Peyer's patch (tissue), 4 donors: ENCODE measurements at regions not wholly inside any gene's neighbourhood (a gene's known extent, or its start where the extent isn't known, plus 50 kb on each side); places are given as distances from the start of the nearest gene placed in this dataset.

Experiments used
- DNase-seq, 3 donors: peaks; one replicate each; pipeline ENCODE4 v3.0.0-alpha.2; 2017 to 2019
- H3K27ac ChIP-seq, 4 donors: fragments of 200-600 bp; sonication (generic); one replicate each; pipeline ENCODE4 v1.5.1; 2016 to 2019
- H3K27me3 ChIP-seq, 2 donors: fragments of 200-600 bp; sonication (generic); one replicate each; pipeline ENCODE4 v1.5.1; 2019
- H3K36me3 ChIP-seq, 3 donors: fragments of 200-600 bp; sonication (generic); one replicate each; pipeline ENCODE4 v1.5.1; 2016 to 2019
- H3K4me1 ChIP-seq, 4 donors: fragments of 200-600 bp; sonication (generic); one replicate each; pipeline ENCODE4 v1.5.1; 2016 to 2019
- H3K4me3 ChIP-seq, 4 donors: fragments of 200-600 bp; sonication (generic); 1 replicate in 3 of 4; 2 replicates in 1 of 4; pipeline ENCODE4 v1.5.1; 2016 to 2019; ENCODE audit warnings: mild to moderate bottlenecking in 1 of 4
- H3K9me3 ChIP-seq, 4 donors: fragments of 200-600 bp; sonication (generic); one replicate each; pipeline ENCODE4 v1.5.1; 2016 to 2019; ENCODE audit warnings: mild to moderate bottlenecking in 1 of 4
- POLR2A ChIP-seq, 2 donors: fragments of 450-650 bp; IDR thresholded peaks; one replicate each; pipeline ENCODE4 v1.5.1; 2017; ENCODE audit warnings: antibody characterized with exemption in 2 of 2, mild to moderate bottlenecking in 2 of 2, moderate library complexity in 2 of 2
- TF ChIP-seq, protein P1 (sequence below), 6 experiments: fragments of 450-650 bp in 4 of 6; fragments of 200-600 bp in 2 of 6; sonication (generic) in 1 of 6; IDR thresholded peaks; one replicate each; pipeline ENCODE4 v1.5.1; 2017 to 2019; ENCODE audit warnings: antibody characterized with exemption in 6 of 6, mild to moderate bottlenecking in 3 of 6, moderate library complexity in 1 of 6

DNA sequence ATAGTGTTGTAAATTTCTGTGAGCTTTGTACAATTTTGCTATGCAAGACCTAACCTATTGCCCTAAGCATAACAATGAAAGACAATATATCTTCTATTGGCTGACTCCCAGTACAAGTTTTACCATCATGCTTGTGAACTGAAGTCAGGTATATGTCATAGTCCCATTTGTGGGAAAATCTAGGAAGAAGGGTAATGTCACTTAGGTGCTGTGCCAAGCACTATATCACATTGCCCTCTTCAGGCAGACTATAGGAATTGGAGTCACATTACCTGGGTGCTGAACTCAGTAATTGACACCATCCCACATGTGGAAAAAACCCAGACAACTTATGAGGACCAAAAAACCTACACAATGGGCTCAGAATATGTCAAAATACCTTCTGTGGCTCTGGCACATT is 907.4 kb upstream of the AMELY start:
- H3K4me3 ChIP-seq: no peak overlapping the region
- H3K36me3 ChIP-seq: no peaks in the 10 kb centered on the region
- H3K27ac ChIP-seq: no peak overlapping the region
- no peak for DNase-seq
- no peaks in the 10 kb centered on the region for H3K27me3 ChIP-seq
- no peaks in the 10 kb centered on the region for H3K9me3 ChIP-seq
- no peak for TF ChIP-seq POLR2A (IDR thresholded peaks at IDR 0.05)
- TF ChIP-seq, protein P1, sequence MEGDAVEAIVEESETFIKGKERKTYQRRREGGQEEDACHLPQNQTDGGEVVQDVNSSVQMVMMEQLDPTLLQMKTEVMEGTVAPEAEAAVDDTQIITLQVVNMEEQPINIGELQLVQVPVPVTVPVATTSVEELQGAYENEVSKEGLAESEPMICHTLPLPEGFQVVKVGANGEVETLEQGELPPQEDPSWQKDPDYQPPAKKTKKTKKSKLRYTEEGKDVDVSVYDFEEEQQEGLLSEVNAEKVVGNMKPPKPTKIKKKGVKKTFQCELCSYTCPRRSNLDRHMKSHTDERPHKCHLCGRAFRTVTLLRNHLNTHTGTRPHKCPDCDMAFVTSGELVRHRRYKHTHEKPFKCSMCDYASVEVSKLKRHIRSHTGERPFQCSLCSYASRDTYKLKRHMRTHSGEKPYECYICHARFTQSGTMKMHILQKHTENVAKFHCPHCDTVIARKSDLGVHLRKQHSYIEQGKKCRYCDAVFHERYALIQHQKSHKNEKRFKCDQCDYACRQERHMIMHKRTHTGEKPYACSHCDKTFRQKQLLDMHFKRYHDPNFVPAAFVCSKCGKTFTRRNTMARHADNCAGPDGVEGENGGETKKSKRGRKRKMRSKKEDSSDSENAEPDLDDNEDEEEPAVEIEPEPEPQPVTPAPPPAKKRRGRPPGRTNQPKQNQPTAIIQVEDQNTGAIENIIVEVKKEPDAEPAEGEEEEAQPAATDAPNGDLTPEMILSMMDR (IDR thresholded peaks at IDR 0.05): peak in 3 of 6 experiments; percentile 21 to 52 (median 49)
- H3K4me1 ChIP-seq: no peaks in the 10 kb centered on the region

DNA sequence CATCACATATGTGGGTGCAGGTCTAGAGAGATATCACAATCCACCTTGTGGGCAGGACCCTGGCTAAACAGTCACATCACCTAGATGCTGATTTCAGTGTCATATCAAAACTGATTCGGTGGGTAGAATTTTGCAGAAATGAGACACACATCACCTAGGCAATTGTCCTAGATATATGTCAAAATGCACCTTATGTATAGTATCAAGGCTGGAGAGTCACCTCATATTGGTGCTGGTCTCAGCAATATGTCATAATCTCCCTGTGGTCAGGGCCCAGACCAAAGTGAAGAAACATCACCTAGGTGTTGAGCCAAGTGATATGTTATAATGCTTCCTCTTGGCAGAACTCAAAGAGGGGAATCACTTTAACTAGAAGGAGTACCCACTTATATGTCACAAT is 905.0 kb upstream of the AMELY start:
- no peaks in the 10 kb centered on the region for H3K36me3 ChIP-seq
- DNase-seq: no peak
- no peaks in the 10 kb centered on the region for H3K27me3 ChIP-seq
- TF ChIP-seq, protein P1 (IDR thresholded peaks at IDR 0.05): no peak
- TF ChIP-seq POLR2A (IDR thresholded peaks at IDR 0.05): no peak
- no peak overlapping the region for H3K4me3 ChIP-seq
- H3K27ac ChIP-seq: no peak overlapping the region
- H3K4me1 ChIP-seq: no peaks in the 10 kb centered on the region
- H3K9me3 ChIP-seq: no peaks in the 10 kb centered on the region

DNA sequence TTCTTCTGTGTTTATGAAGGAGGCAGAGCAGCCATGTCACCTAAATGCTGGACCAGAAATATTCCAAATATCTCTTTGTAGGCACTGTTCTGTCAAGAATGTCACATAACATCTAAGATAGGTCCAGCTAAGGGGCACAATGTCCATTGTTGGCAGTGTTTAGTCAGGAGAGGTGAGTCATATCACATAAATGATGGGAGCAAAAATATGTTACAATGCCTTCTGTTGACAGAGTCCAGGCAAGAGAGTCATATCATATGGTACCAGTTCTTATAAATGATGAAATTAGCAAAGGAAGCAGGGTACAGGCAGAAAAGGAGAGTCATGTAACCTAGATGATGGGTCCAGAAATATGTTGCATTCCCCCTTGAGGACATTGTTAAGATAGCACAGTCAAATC is 904.4 kb upstream of the AMELY start:
- Histone ChIP-seq H3K27ac (no peak overlapping the region), H3K9me3 (no peaks in the 10 kb centered on the region), H3K4me1 (no peaks in the 10 kb centered on the region), H3K27me3 (no peaks in the 10 kb centered on the region), H3K36me3 (no peaks in the 10 kb centered on the region), H3K4me3 (no peak overlapping the region)
- TF ChIP-seq, protein P1 (IDR thresholded peaks at IDR 0.05): no peak
- no peak for TF ChIP-seq POLR2A (IDR thresholded peaks at IDR 0.05)
- no peak for DNase-seq

DNA sequence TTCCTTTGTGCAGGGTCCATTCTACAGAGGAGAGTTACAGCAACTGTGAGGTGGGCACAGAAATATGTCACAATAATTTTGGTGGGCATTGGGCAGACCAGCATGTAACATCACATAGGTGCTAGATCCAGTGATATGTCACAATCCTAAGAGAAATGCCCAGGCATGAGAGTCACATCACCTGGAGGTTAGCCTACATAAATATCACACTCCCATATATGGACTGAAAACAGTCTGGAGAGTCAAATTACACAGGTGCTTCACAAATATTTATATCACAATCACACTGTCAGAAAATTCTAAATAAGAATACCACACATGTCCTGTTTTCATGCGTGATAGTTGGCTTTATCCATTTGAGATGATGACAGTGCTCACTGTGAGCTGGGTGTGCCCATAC is 903.7 kb upstream of the AMELY start:
- Histone ChIP-seq H3K36me3 (no peaks in the 10 kb centered on the region), H3K9me3 (no peaks in the 10 kb centered on the region), H3K27me3 (no peaks in the 10 kb centered on the region), H3K27ac (no peak overlapping the region), H3K4me3 (no peak overlapping the region), H3K4me1 (no peaks in the 10 kb centered on the region)
- TF ChIP-seq, protein P1 (IDR thresholded peaks at IDR 0.05): no peak
- no peak for TF ChIP-seq POLR2A (IDR thresholded peaks at IDR 0.05)
- DNase-seq: no peak

DNA sequence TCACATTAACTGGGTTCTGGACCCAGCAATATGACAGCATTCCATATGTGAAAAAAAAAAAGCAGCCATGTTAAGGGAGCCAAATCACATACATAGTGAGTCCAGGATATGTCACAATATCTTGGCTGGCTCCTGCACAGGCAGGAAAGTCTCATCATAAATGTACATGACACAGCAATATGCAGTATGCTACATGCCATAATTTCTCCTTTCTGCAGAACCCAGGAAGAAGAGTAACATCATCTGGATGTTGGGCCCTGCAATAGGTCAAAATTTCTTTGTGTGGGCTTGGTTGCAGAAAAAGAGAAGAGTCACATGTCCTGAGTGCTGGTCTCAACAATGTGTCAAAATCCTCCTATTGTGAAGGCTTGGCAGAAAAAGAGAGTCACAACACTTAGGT is 902.8 kb upstream of the AMELY start:
- no peaks in the 10 kb centered on the region for H3K36me3 ChIP-seq
- H3K4me3 ChIP-seq: no peak overlapping the region
- H3K4me1 ChIP-seq: no peaks in the 10 kb centered on the region
- H3K27me3 ChIP-seq: no peaks in the 10 kb centered on the region
- H3K9me3 ChIP-seq: no peaks in the 10 kb centered on the region
- no peak overlapping the region for H3K27ac ChIP-seq
- no peak for DNase-seq
- no peak for TF ChIP-seq POLR2A (IDR thresholded peaks at IDR 0.05)
- TF ChIP-seq, protein P1 (IDR thresholded peaks at IDR 0.05): no peak

DNA sequence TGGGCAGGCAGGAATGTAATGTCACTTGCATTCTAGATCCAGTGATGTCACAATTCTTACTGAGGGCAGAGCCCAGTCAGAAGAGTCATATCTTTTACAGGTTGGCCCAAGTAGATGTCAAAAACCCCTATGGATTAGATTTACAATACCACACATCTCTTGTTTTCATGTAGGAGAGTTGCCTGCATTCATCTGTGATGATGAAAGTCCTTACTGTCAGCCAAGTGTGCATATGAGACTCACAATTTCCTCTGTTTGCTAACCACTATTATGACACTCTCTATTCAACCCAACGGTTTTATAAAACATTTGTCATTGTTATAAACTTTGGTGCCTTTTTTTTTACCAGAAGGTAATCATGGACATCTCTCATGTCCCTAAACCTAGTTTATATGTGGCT is 898.8 kb upstream of the AMELY start:
- H3K27ac ChIP-seq: no peak overlapping the region
- H3K36me3 ChIP-seq: no peaks in the 10 kb centered on the region
- no peak for TF ChIP-seq POLR2A (IDR thresholded peaks at IDR 0.05)
- TF ChIP-seq, protein P1 (IDR thresholded peaks at IDR 0.05): no peak
- no peak for DNase-seq
- no peak overlapping the region for H3K4me3 ChIP-seq
- H3K9me3 ChIP-seq: no peaks in the 10 kb centered on the region
- H3K4me1 ChIP-seq: no peaks in the 10 kb centered on the region
- H3K27me3 ChIP-seq: no peaks in the 10 kb centered on the region
